Activated gamma-delta T cell (primary cell): ENCODE measurements at regions not wholly inside any gene's neighbourhood (a gene's known extent, or its start where the extent isn't known, plus 50 kb on each side); places are given as distances from the start of the nearest gene placed in this dataset.

ENCODE experiments used
- DNase-seq: peaks from one replicate; lab custom pipeline; 2025; lab: John Stamatoyannopoulos, UW

DNA sequence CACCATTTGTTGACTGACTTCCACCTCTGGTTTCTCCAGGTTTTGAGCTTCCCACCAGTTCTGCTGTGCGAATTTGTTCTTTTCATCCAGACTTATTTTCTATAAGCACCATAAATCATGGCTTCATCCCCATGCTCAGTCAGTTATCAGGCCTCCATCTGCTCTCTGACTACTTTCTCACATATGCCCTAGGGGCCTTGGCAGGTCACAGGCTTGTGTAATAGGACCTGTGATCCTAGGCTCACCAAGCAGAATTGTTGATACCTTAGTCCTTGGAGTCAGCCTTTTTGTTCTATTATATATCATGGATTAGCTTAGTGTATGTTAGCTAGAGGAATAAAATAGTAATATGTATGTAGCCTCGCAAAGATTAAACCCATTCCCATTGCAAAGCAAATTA, 284.2 kb upstream of the TANK start:
- DNase-seq: no peak

GRCh38 chr2:160876765-160877164, 283.5 kb upstream of the TANK start:
- no peak for DNase-seq

- DNase-seq: no peak
These were observed 281.6 kb upstream of the TANK start for GRCh38 chr2:160878618-160879017.

DNA sequence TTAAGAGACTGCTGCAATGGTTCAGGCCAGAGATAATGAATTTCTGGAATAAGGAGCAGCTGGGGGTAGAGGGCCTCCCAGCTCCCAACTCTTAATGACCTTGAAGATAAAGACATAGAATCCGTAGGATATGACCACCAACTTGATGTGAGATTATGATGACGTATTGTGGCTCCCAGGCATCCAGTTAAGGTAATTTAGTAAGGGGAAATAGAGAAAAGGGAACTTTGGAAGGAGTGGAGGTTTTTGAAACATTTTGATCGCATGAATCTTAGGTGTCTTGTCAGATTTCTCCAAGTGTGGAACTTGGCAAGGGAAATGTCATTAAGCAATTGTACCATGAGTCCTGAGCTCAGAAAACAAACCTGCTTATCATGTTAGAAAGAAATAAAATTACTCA, 277.3 kb upstream of the TANK start:
- no peak for DNase-seq

- no peak for DNase-seq
These were observed 276.2 kb upstream of the TANK start for GRCh38 chr2:160884056-160884455.

- no peak for DNase-seq
These were observed 270.6 kb upstream of the TANK start for GRCh38 chr2:160889439-160890170.

DNA sequence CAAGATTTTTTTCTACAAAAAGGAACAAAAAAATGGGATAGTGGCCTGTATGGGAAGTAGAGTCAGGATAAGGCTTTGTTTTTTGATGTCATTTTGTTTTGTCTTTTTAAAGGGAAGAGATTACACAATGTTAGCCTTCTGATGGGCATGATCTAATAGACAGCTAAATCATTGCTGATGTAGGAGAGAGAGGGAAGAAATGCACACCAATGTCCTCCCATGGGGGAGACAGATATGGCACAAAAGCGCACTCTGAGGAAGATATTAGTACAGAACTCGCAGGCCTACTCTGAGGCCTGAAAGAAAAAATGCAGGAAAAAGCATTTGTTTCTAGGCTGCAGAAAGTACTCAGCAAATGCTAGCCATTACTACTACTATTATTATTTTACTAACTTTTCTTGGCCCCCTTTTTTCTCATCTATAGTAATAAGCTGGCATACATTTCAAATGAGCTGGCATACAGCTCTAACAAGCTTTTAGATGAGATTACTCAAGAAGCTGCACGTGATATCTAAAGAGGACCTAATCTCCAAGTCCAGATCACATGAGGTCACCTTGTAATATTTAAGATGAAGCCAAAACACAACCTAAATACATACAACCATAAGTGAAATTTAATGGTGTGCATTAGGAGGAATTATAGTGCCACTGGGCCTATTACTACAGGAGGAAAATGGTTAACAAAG, 269.4 kb upstream of the TANK start:
- DNase-seq: no peak

GRCh38 chr2:160891353-160891740, 268.9 kb upstream of the TANK start:
- DNase-seq: no peak

- no peak for DNase-seq
These were observed 268.0 kb upstream of the TANK start for GRCh38 chr2:160892204-160892603.

DNA sequence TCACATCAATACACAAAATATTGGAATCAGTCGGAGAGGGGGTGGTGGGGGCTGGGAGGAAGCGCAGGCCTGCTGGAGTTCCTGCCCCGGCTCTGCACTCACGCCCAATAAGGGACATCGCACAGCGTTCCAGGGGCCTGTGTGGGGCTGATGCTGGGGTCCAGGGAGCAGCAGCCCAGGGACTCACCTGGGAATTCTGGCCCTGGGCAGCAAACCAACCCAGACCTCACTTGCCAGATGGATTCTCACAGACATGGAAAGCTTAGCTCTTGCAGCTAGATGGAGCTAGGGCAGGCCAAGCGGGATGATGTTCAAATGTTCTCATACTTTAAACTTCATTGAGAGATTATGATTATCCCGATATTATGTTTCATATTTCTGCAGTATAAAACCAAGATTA, 266.6 kb upstream of the TANK start:
- DNase-seq: no peak

DNA sequence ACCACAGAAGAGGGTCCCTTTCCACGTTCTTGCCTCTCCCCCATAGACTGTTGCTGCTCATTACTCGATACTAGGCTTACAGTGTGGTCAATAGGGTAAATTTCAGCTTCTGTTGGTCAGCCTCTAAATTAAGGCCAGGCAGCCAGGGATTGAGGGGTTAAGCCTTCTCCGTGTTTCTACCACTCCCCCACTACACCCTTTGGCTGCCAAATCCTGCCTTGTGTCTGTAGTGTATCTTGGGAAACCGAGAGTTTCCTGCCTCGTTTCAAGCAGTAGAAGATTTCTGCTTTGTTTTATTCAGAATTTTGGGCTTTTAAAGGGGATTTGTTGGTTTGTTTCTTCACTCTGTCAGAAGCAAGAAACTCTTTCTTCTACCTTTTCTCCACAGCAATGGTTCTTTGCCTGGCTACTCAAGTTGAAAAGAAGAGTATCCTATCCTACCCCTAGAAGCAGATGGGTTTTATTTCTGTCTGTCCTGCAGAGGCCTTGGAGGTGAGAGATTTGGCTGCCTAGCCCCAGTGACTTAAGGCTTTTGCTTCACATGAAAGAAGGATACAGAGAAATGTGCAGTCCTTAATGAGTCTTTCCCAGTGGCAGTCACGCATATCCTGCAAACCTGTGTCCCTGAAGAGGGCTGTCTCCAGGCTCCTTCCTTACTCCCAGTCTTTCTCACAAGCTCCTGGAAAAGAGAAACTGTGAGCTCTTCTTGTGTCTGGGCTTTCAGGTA, 261.5 kb upstream of the TANK start:
- no peak for DNase-seq

DNA sequence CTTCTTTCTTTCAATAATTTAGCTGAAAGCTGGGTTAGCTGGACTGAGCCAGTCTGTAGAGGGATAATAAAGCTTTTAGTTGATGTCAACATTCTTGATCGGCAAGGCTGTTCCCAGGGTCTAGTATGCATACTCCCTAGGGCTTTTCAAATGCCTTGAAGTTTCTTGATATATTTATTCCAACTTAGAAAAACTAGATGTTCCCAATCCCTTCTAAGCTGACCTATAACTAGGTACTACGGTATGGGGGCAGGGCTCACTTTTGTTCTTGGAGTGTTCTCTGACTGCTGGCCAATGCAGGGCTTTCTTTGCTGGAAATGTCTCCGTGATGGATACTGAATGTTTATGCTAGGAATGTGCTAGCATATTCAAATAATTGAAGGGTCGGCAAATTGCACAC, 258.6 kb upstream of the TANK start:
- no peak for DNase-seq

DNA sequence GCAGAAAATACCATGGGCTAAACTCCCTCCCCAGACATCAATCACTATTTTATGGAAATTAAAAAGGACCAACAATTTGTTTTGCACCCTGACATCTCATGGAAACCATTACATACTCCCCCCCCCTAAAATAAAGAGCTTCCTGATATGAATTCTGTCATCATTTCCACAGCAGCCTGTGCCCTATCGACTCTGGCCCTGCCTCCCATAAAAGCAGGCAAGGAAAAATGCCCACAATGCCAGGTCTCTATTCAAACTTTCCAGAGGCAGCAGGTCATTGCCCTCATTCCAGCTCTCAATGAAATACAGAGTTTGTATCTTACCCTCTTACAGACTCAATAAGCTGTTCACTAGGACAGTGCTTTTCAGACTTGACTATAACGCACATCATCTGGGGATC, 254.4 kb upstream of the TANK start:
- DNase-seq: no peak

- DNase-seq: no peak
These were observed 253.3 kb upstream of the TANK start for GRCh38 chr2:160906878-160907277.

DNA sequence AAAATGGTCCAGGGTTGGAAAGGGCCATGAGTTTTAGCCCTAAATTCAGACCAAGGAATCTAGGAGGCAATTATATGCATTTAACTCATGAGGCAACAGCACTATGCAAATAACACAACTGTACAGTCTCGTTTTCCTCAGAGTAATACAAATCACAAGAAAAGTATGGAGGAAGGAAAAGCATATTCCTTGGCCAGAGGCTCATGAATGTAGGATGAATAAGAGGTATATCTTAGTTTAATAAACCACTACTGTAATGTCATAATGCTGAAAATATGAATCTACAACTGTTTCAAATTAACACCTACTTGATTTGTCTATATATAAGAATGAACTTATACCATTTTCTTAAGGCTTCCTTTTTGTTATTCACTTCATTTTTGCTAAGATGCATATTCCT, 252.5 kb upstream of the TANK start:
- DNase-seq: no peak

DNA sequence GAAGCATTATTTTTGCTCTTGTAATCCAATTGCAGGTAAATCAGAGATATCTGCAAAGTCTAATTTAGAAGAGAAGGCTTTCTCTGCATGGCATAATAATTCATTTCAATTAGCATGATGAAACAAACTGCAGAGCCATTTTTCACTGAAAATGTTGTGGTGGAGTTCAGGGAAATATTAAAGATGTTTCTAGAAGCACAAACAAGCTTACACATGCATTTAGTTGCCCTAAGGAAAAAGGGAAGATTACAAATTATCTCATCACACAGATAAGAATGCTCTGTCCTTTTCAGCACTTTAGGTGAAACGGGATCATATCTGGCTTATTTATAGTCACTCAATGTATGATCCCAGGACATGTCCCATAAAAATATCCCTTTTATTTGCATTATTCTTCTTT, 252.1 kb upstream of the TANK start:
- DNase-seq: no peak

DNA sequence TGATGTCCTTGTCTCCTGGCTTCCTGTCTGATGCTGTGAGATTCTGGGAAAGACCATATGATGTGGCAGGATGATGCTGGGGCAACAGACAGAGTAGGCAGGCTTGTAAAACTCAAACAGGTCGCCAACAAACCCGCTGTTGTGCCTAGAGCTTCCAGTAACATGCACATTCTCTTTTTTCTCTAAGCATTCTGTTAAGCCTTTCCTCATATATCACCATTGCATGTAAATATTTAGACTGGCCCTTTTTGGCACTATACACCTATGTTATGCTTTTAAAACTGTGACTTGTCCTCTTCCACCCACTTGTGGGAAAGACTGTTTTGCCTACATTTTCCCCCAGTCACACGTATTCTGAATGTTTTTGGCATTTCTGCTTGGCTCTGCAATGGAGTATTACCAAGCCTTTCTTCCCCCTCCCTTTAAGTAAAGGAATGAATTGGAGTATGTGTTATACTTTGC, 250.4 kb upstream of the TANK start:
- no peak for DNase-seq

DNA sequence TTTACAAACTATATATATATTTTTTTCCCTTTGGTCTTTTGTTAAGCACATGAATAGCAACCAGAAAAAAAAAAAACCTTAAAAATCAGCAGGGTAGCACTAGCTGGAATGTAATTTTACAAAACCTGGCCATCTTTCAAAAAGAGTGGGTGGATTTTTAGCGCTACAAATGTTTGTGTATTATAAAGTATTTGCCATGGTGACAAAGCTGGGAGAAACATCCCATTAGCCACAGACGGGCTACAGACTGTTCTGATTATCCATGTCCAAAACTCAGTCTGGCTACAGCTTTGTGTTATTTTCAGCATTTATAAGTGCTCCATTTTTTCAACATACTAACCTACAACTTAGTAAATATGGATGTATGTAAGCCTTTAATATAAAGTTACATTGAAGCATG, 249.5 kb upstream of the TANK start:
- no peak for DNase-seq

- no peak for DNase-seq
These were observed 249.0 kb upstream of the TANK start for GRCh38 chr2:160911258-160911657.

DNA sequence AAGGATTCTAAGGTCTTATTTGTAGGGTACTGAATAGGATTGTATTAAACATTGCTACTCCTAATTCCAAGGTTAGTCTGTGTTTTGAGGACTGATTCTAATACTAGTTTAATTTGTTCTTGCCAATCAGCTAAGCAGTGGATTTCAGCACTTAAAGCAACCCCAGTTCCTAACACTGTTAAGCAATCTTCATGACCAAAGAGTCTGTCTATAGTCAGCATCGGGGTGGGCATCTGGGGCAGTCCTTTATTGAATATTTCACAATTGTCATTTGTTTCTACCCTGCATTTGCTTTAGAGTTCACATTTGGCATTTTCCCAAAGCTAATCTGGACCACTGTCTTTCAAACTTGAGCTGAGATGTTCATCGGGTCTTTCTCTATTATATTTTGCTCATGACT, 248.0 kb upstream of the TANK start:
- no peak for DNase-seq

DNA sequence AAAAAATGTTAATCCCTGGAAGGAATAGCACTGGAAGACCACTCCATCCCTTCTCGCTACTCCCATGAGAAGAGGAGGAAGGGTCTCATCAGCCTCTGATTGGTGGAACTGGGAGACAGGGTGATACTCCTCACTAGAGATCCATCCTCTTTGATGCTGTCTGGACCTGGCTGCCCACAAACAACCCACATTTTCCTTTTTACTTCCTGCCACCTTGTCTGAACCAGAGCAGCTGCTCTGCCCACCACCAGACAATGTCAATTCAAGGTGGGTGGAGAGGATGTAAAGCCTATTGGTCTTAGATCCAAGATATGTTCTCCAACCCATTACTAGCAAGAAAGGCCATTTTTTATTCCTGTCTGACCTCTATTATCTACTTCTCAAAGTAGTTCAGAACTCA, 246.9 kb upstream of the TANK start:
- no peak for DNase-seq

DNA sequence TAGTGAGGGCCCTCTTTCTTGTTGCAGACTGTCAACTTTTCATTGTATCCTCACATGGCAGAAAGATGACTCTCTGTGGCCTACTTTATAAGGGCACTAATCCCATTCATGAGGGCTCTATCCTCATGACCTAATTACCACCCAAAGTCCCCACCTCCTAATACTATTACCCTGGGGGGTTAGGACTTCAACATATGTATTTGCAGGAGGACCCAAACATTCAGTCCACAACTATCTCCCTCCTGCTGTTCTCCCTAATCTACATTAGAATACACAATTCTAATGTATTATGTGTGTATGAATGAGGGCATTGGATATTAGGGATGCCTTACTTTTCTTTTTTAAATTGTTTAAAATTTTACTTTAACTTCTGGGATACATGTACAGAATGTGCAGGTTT, 246.0 kb upstream of the TANK start:
- no peak for DNase-seq

DNA sequence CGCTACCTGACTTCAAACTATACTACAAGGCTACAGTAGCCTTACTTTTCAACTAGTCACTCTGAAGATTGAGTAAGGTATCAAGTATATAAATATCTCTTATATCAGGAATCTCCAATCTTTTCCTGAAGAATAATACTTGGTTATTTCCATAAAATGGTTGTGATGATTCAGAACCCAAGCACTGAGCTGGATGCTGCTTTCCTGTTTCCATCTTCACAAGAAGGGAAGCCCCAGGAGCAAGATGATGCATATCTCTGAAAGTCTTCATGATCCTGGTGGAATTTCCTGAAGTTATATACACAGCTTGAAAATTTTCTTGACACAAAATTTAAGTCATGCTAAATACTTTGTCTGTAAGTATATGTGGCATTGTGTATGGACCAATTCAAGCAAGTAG, 243.9 kb upstream of the TANK start:
- no peak for DNase-seq
